Keratinocyte (primary cell): ENCODE measurements at regions not wholly inside any gene's neighbourhood (a gene's known extent, or its start where the extent isn't known, plus 50 kb on each side); places are given as distances from the start of the nearest gene placed in this dataset.
A peak's percentile ranks its signal among the peaks of the same experiment; 100 is the strongest.

ENCODE experiments used
- DNase-seq: peaks from one replicate; pipeline ENCODE4 v3.0.0-alpha.2; 2011; ENCODE audit warnings: low read depth, missing footprints, low spot score
- FAIRE-seq: peaks from 2 replicates; lab custom pipeline; 2011; peaks lifted over from hg19 to GRCh38; lab: Jason Lieb, UNC
- H2AFZ ChIP-seq: 2 replicates; pipeline ENCODE4 v1.6.0; 2012; ENCODE audit warnings: low read length, control low read depth, inconsistent platforms; ENCODE audit not compliant: control insufficient read depth
- H3K27ac ChIP-seq: 2 replicates; pipeline ENCODE4 v1.5.1; 2011; ENCODE audit warnings: low read length; ENCODE audit not compliant: control insufficient read depth, insufficient read depth
- H3K27me3 ChIP-seq: 3 replicates; pipeline ENCODE4 v1.6.0; 2011; ENCODE audit warnings: low read length; ENCODE audit not compliant: control insufficient read depth, insufficient read depth; ENCODE audit errors: extremely low read depth
- H3K36me3 ChIP-seq, 2 experiments: 2 replicates in 1 of 2; 3 replicates in 1 of 2; pipeline ENCODE4 v1.5.1; 2011; ENCODE audit warnings: low read length in 2 of 2, mild to moderate bottlenecking in 1 of 2; ENCODE audit not compliant: control insufficient read depth in 2 of 2, insufficient read depth in 2 of 2; ENCODE audit errors: extremely low read depth in 1 of 2
- H3K4me1 ChIP-seq: 3 replicates; pipeline ENCODE4 v1.5.1; 2011; ENCODE audit warnings: low read length; ENCODE audit not compliant: control insufficient read depth, insufficient read depth; ENCODE audit errors: extremely low read depth
- H3K4me2 ChIP-seq: 3 replicates; pipeline ENCODE4 v1.6.0; 2011; ENCODE audit warnings: low read depth, low read length; ENCODE audit not compliant: control insufficient read depth, insufficient read depth; ENCODE audit errors: extremely low read depth
- H3K4me3 ChIP-seq, 3 experiments: fragments of 200-600 bp in 1 of 3; sonication (generic) in 1 of 3; 2 replicates in 2 of 3; 3 replicates in 1 of 3; pipeline ENCODE4 v1.5.1; 2011 to 2016; ENCODE audit warnings: low read length in 3 of 3, mild to moderate bottlenecking in 3 of 3, control low read depth in 2 of 3, inconsistent platforms in 1 of 3, low read depth in 1 of 3, mixed read lengths in 1 of 3, mixed run types in 1 of 3, moderate library complexity in 1 of 3; ENCODE audit not compliant: control insufficient read depth in 2 of 3, insufficient read depth in 2 of 3; ENCODE audit errors: extremely low read depth in 1 of 3
- H3K79me2 ChIP-seq: 2 replicates; pipeline ENCODE4 v1.6.0; 2012; ENCODE audit warnings: low read length; ENCODE audit not compliant: control insufficient read depth, insufficient read depth
- H3K9ac ChIP-seq: 3 replicates; pipeline ENCODE4 v1.6.0; 2011; ENCODE audit warnings: low read length; ENCODE audit not compliant: control insufficient read depth, insufficient read depth; ENCODE audit errors: extremely low read depth
- H3K9me1 ChIP-seq: 3 replicates; pipeline ENCODE4 v1.6.0; 2011; ENCODE audit warnings: low read length; ENCODE audit not compliant: control insufficient read depth, insufficient read depth; ENCODE audit errors: extremely low read depth
- H3K9me3 ChIP-seq: 2 replicates; pipeline ENCODE4 v1.5.1; 2012; ENCODE audit warnings: low read depth, low read length; ENCODE audit not compliant: control insufficient read depth
- H4K20me1 ChIP-seq: 3 replicates; pipeline ENCODE4 v1.6.0; 2011; ENCODE audit warnings: low read length; ENCODE audit not compliant: control insufficient read depth, insufficient read depth; ENCODE audit errors: extremely low read depth
- EZH2 ChIP-seq: IDR thresholded peaks from one replicate; pipeline ENCODE4 v1.6.1; 2012; ENCODE audit warnings: inconsistent platforms, mild to moderate bottlenecking, low read length, moderate library complexity
- dilution Hi-C: fragments of 300-500 bp; cut with MboI; formaldehyde crosslinking; loops from one replicate; pipeline ENCODE4 v1.7.0; 2020; ENCODE audit warnings: low sequenced_read_pairs; ENCODE audit not compliant: extremely low pct_ligation_motif_present
- TF ChIP-seq, protein P1 (sequence below), 3 experiments: IDR thresholded peaks in 1 of 3; conservative IDR thresholded peaks in 1 of 3; optimal IDR thresholded peaks in 1 of 3; 2 replicates in 2 of 3; 3 replicates in 1 of 3; pipeline versions ENCODE3 to v1.5.1; 2011; ENCODE audit warnings: low read length in 3 of 3, mild to moderate bottlenecking in 3 of 3, moderate library complexity in 2 of 3, control low read depth in 1 of 3, inconsistent platforms in 1 of 3; ENCODE audit not compliant: insufficient read depth in 2 of 3; ENCODE audit errors: extremely low read depth in 1 of 3

DNA sequence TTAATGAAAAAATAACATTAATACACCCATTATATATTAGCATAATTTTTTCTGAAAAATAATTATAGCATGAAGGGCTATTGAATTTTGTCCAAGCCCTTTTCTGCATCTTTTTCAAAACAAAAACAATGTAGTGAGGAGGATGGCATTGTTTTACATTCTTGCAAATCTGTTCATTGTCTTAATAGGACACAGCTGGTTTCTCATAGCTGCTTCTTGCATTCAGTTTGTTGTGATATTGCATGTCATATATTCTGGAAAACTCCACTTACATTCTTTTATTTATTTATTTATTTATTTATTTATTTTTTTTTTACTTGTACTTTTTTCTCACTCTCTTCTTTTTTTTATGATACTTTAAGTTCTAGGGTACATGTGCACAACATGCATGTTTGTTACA, 107.4 kb downstream of the NR1D2 start:
- H3K9me3 ChIP-seq = no peaks in the 10 kb centered on the region
- no peak overlapping the region for H3K4me3 ChIP-seq
- H3K9ac ChIP-seq = no peak overlapping the region
- H3K36me3 ChIP-seq = no peaks in the 10 kb centered on the region
- FAIRE-seq = no peak
- dilution Hi-C loops = no loop called here
- no peaks in the 10 kb centered on the region for H4K20me1 ChIP-seq
- no peaks in the 10 kb centered on the region for H3K79me2 ChIP-seq
- TF ChIP-seq, protein P1, sequence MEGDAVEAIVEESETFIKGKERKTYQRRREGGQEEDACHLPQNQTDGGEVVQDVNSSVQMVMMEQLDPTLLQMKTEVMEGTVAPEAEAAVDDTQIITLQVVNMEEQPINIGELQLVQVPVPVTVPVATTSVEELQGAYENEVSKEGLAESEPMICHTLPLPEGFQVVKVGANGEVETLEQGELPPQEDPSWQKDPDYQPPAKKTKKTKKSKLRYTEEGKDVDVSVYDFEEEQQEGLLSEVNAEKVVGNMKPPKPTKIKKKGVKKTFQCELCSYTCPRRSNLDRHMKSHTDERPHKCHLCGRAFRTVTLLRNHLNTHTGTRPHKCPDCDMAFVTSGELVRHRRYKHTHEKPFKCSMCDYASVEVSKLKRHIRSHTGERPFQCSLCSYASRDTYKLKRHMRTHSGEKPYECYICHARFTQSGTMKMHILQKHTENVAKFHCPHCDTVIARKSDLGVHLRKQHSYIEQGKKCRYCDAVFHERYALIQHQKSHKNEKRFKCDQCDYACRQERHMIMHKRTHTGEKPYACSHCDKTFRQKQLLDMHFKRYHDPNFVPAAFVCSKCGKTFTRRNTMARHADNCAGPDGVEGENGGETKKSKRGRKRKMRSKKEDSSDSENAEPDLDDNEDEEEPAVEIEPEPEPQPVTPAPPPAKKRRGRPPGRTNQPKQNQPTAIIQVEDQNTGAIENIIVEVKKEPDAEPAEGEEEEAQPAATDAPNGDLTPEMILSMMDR (optimal IDR thresholded peaks at IDR 0.05 in 1 of 3, IDR thresholded peaks at IDR 0.05 in 1 of 3, conservative IDR thresholded peaks at IDR 0.05 in 1 of 3; ENCODE audit: extremely low read depth in 1 of 3, insufficient read depth in 2 of 3, low read length in 3 of 3) = no peak
- TF ChIP-seq EZH2 = no peak
- no peak overlapping the region for H3K4me2 ChIP-seq
- peaks cover 15% of the 10 kb centered on the region for H3K4me1 ChIP-seq
- H2AFZ ChIP-seq = no peak overlapping the region
- no peaks in the 10 kb centered on the region for H3K9me1 ChIP-seq
- no peaks in the 10 kb centered on the region for H3K27me3 ChIP-seq
- no peak for DNase-seq
- no peak overlapping the region for H3K27ac ChIP-seq

DNA sequence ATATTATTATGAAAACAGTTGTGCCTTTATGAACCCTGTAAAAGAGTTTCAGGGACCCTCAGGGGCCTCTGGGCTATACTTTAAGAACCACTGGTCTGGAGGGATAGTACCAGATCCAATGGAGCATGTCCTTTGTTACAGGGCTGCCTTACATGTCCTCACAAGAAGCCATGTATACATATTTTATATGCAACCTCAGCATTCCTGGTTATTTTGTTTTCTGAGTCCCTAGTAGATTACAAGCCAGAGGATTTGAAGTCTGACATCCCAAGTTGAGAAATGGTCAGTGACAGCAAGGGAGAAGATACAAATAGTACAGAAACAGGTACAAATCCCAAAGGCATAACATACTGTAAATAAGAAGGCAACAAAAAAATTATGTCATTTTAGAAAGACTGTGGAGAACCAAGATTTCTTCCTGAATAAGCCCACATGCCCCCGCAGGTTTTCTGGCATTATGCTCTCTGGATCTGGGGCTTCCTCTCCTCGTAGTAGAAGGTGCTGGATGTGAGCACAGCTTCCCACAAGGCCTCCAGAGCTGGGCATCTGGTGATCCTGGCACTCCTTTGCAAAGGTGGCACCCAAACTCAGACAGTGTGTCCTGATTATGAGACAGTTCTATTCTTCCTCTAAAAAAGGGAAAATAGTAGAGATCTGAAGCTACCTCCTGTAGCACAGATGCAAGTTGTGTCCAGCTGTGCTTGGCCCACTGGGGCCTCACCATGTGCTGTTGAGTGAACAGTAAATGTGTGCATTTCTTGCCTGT, 114.0 kb downstream of the NR1D2 start:
- Histone ChIP-seq H2AFZ (peak overlapping the region; percentile 3), H3K9ac (no peak overlapping the region), H3K9me1 (no peaks in the 10 kb centered on the region), H3K4me3 (no peak overlapping the region), H3K4me2 (no peak overlapping the region), H4K20me1 (no peaks in the 10 kb centered on the region), H3K27me3 (no peaks in the 10 kb centered on the region), H3K27ac (no peak overlapping the region), H3K36me3 (no peaks in the 10 kb centered on the region), H3K9me3 (no peaks in the 10 kb centered on the region), H3K4me1 (peaks cover 15% of the 10 kb centered on the region), H3K79me2 (no peaks in the 10 kb centered on the region)
- DNase-seq (no peak), FAIRE-seq (no peak)
- dilution Hi-C loops = no loop called here
- TF ChIP-seq, protein P1 (optimal IDR thresholded peaks at IDR 0.05 in 1 of 3, IDR thresholded peaks at IDR 0.05 in 1 of 3, conservative IDR thresholded peaks at IDR 0.05 in 1 of 3; ENCODE audit: extremely low read depth in 1 of 3, insufficient read depth in 2 of 3, low read length in 3 of 3) = no peak
- no peak for TF ChIP-seq EZH2
